NCI-H2107 treated with DMSO at 0.1 percent for 48 hours (cell line): ENCODE measurements at regions not wholly inside any gene's neighbourhood (a gene's known extent, or its start where the extent isn't known, plus 50 kb on each side); places are given as distances from the start of the nearest gene placed in this dataset.

Source experiments
- DNase-seq: peaks from one replicate; lab custom pipeline; 2025; ENCODE audit not compliant: unreplicated experiment; lab: John Stamatoyannopoulos, UW

DNA sequence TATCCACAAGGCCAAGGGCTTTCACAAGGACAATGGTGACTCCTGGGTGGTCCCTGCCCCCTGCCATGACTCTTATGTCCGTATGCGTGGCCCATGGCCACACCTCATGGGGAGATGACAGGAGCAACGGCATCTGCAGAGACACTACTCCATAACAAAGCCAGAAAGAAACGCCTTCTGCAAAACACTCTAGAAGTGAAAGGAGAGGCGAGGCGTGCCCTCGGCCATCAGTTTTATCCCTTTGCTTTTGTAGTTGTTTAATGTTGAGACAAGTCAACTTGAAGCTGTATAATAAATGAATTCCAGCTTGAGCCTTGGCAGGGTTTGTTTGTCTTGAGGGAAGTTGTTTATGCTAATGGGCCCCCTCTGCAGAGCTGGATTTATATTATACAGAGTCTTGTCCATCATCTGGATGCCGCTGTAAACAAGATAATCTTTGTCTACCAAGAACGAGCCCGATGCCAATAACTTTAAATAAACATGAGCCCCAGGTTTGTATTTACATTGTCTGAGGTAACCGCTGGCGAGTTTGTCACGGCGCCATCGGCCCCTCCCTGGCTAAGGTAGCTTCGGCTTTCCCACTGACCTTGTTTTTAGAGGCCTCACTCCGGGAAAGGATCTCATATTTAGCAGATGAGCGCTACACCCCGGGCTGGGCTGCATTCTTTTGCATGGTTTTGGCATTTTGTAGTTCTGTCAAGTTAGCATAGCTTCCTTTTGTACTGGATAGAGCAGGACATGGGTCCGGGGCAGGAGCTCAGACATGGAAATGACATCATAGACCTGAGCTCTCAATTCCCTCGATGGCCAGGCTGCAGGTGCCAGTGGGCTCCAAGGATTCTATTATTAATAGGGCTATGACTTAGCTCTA, 165.3 kb downstream of the ERCC6L2 start:
- DNase-seq: no peak

DNA sequence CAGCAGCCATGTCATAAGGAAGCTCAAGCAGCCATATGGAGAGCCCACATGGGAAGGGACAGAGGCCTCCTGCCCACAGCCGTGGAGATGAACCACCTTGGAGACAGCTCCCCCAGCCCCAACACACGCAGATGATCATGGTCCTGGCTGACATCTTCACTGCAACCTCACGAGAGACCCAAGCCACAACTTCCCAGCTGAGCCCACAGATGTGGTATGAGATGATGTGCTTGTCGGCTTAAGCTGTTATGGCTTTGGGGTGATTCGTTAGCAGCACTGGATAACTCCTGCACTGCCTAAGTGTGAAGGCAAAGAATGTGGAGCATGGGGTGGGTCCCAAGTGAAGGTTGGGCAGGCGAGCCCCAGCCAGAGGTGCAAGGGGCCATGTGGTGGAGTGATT, 163.4 kb downstream of the ERCC6L2 start:
- no peak for DNase-seq

DNA sequence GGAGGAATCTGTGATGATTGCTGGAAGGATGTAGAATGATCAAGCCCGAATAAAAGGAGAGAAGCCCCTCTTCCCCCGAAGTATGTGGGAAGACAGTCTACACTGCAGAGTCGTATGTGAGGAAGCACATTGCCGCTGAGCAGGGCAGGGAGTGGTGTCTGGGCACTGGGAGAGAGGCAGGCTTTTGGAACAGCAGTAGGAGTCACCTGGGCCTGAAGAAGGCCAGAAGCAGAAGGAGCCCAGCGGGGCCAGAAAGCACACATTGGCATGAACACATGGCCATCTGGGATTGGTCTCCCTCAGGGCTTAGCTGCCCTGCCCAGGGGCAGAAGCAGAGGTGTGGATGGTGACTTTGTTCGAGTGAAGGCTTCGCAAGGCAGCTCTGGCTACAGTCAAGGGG, 162.8 kb downstream of the ERCC6L2 start:
- no peak for DNase-seq

DNA sequence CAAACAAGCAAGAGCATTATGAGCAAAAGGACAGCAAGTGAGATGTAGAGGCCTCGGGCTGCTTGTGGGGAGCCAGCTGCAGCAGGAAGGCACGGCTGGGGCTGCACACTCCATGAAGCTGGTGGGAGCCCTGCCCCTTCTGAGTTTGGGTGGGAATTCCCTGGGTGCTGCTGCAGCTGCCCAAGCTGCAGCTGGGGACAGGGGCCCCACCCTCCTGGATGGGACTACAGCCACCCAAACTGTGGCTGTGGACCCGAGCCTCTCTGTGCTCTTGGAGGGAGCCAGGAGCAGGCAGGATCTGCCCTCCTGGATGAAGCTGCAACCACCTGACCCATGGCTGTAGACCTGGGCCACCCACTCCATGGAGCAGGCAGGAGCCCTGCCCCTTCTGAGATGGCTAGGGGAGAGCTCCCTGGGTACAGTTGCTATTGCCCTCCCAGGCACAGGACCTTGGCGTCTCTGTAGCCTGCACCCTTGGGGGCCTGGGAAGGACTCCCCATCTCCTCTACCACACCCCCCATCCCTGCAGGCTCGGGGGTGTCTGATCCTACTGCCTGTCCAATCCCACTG, 159.1 kb downstream of the ERCC6L2 start:
- DNase-seq: no peak

DNA sequence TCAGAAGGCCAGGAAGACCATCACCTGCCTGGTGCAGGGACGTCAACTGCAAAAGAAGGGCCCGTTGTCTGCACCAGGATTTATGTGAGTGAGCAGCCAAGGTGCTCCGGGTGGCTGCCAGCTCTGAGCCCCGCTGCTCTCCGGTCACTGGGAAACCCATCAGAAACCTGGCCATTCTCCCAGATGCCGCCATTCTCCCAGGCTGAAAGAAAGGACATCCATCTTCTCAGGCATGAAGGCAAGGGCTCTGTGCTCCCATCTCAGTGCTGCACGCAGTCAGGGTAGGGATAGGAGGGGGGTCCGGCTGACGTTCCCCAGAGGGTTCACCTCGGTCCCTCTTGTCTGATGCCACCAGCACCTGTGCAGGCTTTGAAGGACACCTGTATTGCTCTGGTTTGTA, 158.4 kb downstream of the ERCC6L2 start:
- DNase-seq: no peak

DNA sequence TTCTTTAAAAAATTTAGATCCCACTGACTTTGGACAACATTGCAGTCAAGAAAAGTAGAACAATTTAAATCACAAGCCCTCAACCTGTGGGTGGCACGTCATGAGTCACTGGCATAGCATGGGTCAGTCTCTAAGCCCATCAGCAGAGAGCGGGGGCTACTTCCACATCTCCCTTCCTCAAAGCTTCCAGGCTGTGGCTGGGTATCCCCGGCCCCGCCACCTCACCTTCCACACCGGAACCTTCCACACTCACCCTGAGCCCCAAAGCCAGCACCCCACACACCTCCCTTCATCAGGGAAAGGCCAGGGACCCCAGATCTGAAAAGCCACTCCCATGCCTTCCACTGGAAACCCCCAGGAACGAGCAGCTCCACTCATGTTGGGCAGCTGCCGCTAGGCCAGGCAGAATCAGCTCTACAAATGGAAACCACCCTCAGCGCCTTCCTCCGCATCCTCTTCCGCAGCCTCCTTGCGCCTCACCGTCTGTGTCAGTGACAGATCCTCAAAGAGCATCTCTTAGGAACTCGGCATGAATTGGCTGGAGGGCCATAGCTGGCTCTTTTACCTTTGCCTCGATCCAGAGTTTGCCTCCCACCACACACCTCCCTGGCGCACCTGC, 156.5 kb downstream of the ERCC6L2 start:
- DNase-seq: no peak

DNA sequence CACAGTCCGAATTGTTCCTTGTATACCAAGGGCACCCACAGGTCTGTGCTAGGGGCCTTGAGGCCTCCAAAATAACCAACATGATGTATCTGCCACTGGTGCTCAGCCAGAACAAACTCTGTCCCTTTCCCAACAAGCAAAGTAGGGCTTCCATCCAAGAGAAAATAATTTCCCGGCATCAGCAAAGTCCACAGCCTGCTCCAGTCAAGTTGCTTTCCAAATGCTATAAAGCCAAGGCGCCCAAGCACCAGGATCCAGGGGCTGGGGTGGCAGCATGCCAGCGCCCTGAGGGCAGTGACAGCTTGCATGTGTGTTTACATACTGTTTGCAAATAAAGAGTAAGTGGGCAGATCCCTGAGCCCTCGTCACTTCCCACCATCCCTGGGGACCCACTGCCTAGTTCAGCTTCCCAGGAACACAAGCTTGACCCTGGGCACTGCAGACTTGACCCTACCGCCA, 155.9 kb downstream of the ERCC6L2 start:
- peak; percentile 7 for DNase-seq

DNA sequence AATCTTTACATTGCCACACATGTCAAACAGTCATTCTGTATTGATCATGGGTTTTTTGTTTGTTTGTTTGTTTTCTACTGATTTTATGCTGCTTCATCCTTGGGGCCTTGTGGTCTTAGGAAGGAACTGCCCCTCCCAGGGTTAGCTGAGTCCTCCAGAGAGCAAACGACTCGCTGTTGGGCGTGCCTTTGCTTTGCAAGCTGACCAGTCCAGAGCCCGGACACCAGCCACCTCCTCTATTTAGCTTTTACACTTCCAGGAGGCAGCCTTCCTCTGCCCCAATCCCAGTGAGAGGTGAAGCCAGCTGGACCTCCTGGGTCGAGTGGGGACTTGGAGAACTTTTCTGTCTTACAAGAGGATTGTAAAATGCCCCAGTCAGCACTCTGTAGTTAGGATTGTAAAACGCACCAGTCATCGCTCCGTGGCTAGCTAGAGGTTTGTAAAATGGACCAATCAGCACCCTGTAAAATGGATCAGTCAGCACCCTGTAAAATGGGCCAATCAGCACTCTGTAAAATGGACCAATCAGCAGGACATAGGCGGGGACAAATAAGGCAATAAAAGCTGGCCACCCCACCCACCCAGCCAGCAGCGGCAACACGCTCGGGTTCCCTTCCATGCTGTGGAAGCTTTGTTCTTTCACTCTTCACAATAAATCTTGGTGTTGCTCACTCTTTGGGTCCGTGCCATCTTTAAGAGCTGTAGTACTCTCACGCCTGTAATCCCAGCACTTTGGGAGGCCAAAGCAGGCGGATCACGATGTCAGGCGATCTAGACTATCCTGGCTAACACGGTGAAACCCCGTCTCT, 154.4 kb downstream of the ERCC6L2 start:
- DNase-seq: no peak

DNA sequence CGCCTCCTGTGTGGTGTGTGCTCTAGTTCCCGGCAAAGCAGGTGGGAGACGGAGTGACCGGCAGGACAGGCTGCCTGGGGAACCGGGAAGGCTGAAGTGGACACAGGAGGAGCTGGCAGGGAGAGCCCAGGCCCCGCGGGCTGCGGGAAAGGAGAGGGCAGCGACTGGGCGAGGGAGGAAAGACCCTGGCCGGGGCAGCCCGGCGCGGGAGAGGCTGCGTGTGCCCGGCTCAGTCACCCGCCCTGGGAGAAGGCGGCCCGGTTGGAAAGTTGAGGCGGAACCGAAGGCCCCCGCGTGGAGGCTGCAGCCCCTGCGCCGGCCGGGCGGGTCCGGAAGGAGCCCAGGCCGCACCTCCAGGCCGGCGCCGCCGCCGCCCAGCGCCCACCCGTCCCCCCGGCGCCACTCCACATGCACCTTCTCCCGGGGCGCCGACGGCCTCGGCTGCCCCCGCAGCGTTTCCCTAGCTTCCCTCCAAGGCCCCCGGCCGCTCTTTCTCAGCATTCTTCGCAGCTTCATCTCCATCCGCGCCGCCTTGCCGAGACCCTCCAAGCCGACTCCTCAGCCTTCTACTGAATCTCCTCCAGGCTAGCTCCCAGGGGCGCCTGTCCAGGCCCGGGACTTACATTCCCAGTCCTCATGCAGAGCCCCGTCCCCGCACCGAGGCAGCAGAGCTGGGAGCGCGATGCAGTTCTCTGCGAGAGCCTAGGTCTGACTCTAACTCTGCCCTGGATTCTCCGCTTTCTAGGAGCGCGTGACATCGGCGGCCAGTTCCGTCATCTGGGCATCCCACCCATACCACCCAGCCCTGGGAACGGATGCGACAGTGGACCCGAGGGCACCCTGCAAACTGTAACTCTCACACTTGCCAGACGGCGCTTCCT, 152.0 kb downstream of the ERCC6L2 start:
- no peak for DNase-seq

DNA sequence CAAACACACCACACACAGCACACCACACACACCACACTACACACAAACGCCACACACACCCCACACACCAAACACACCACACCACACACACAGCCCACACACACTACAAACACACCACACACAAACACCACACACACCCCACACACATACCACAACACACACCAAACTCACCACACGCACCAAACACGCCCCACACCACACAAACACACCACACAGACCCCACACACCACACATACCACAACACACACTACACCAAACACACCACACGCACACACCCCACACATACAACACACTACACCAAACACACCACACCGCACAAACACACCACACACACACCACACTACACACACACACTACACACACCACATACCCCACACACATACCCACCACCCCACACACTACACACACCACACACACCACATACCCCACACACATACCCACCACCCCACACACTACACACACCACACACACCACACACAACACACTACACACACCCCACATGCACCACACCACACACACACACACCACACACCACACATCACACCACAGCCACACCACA, 151.2 kb downstream of the ERCC6L2 start:
- no peak for DNase-seq

DNA sequence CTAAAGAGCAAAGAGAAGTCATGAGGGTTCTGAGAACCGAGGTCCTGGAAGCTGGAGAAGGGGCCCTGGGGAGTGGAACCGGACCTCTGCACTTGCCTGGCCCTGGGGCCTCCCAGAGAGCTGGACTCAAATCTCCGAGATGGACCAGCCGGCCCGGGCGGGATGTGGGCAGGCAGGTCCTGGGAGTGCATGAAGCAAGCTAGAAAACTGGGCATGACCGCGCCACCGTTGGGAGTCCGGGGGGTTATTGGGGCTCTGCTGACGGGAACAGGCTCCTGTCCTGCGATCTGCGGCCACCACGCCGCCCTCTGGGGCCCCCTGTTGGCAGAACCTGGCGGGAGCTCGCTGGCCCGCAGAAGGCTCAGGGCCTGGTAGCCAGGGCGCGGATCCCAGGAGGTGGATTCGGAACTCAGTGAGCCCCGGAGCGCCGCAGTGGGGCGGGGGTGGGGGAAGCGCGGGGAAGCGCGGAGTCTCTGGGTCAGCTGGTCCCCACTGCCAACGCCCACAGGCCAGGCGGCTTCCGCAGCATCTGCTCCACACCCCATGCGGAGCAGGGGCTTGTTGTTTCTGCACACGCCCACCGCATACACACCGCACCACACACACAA, 150.6 kb downstream of the ERCC6L2 start:
- no peak for DNase-seq

DNA sequence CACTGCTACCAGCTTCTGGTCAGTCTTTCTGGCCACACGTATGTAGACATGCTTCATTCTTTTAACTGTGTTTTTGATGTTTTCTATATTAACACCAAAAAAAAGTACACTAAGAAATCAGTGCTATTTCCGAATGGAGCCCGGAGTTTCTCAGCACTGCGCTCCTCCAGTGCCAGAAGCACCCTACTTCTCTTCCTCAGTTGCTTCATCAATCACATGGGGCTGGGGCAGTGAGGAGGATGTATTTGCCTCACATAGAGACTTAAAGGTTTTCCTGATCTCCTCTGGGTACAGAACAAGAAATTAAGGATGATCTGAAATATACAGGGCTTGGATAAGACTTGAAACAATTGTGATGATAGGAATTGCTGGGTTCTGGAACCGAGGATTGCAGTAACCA, 148.0 kb downstream of the ERCC6L2 start:
- DNase-seq: no peak

DNA sequence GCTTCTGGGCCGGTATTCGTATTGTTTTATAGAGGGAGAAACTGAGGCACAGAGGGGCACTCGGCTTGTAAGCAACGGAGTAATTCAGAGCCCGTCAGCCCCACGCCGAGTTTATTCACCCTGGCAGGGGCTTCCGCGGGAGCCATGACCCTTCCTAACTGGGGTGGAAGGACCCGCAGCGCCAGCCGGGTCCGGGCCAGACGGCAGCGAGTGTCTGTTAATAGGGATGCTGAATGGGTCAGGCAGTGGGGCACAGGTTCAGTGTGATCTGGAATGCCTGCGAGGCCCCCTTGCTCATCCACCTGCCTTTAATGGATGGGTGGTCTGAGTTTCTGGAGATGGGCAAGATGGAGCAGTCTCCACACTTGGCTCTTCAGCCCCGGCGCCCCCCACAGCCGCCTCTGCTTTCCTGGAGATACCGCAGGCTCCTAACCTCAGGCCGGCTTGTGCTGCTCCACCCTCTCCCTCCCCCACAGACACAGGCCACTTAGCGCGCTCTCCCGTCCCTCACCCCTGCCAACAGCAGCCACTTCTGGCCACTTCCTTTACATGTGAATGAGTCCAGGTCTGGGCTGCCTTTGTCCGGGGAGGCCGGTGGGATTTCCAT, 147.1 kb downstream of the ERCC6L2 start:
- no peak for DNase-seq

DNA sequence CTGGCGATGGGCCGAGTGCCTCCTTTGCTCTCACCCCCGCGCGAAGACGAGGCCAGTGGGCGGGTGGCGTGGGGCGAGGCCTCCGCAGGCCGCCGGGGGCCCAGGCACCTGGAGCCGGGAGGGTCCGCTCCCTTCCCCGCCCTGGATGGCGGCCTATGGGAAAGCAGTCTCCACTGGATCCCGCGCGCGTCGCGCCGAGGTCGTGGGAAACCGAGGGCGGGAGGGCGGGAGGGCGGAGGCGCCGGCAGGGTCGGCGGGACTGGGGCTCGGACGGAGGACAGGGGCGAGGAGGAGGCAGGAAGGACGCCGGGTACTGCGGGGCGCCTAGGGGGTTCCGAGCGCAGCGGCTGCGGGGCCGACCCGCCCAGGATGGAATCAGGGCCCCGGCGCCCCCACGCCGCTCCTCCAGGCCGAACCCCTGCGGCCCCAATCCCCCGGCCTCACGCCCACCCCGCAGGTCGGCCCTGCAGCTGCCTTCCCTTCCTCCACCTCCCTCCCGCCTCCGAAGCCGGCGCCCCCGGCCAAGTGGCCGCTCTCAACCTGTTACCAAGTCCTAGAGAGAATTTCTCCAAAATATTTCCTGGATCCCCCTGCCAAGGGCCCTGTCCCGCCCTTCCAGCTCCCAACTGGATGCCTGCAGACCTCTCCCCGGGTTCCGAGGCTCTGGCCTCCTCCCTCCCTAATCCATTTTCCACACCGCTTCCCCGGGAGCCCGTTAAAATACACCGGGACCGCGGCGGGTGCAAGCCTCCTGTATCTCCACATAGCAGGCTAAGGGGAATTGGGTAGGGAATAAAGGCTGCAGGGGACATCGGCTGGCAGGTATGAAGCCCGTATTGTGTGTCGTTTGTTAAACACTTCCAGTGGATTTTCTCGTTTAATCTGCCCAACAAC, 146.3 kb downstream of the ERCC6L2 start:
- no peak for DNase-seq

DNA sequence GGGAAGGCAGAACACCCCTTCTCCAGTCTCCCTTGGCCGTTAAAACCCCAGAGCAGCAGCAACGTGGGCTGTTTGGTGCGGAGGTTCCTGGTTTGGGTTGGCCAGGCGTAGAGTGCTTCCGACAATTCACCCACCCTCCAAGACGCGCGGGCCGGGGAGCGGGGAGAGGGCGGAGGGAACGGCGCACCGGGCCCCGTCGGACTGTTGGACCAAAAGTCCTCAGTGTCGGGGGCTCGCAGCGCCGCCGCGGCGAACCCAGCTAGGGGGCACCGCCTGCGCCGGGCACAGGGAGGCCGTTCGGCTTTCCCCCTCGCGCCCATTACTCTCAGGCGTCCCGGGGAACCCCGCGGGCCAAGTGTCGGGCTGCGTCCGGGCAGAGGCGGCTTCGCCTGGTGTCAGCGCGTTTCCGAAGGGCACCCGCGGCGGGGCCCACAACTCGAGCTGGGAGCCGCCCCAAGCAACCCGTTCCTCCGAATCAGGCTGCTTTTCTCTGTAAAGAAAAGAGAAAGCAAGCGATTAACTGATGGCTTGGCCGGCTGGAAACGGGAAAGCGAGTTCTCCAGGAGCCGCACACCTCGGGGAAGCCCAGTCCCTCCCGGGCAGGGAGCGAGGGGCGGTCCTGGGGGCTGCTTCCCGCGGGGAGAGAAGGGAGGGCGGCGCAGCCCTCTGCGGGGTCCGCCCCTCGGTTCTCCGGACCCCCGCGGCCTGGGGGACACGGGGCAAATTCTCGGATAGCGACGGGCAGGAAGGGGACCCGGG, 145.5 kb downstream of the ERCC6L2 start:
- no peak for DNase-seq

DNA sequence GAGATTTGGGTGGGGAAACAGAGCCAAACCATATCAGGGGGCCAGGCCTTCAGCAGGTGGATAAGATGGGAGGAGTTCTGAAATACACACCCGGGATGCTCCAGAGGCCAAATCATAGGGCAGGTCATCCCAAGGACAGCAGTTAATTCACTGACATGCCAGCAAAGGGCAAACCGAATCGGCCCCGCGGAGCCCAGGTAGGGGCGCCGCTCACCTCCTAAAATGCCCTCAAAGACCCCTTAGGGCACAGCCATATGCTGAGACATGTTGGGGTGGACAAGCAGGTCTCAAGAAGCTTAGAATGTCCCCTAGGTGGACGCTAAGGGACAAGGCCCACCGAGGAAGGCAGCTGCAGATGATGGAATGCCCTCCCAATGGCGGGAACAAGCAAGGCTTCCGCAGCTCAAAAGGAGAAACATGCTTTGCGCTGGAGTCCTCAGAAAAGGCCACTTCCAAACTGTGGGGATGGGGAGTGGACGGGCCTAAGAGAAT, 144.9 kb downstream of the ERCC6L2 start:
- no peak for DNase-seq
